ENCODE measurements at regions not wholly inside any gene's neighbourhood (a gene's known extent, or its start where the extent isn't known, plus 50 kb on each side); places are given as distances from the start of the nearest gene placed in this dataset.

DNA sequence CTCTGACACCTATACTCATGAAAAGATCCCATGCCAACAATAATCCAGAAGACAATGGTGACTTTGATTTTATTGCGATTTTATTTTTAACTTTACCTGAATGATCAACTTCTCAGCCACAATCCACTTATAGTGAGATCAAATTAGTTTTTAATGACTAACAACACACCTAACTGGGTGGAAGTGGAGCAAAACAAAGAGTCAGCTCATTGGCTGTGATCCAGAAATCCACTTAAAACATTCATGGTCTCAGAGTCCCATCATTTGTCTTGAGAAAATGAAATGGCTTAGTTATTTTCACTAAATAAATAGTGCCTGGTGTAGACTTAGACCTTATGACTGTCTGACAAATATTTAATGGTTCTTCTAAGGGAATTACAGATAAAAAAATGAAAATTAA is 1177.8 kb downstream of the NLGN4Y start:
- WGBS, 2 donors: 92 to 100% methylated on average over 1 of the region's 1 CpG
- DNase-seq (no peak), ATAC-seq (no peak)
- intact Hi-C loops (cut with DNase I): no loop called here
- Histone ChIP-seq H3K4me3 (no peak overlapping the region), H3K27ac (no peak overlapping the region), H3K36me3 (no peaks in the 10 kb centered on the region), H3K27me3 (no peaks in the 10 kb centered on the region), H3K9me3 (no peaks in the 10 kb centered on the region), H3K4me1 (no peaks in the 10 kb centered on the region)
- TF ChIP-seq CTCF (IDR thresholded peaks at IDR 0.05): no peak

DNA sequence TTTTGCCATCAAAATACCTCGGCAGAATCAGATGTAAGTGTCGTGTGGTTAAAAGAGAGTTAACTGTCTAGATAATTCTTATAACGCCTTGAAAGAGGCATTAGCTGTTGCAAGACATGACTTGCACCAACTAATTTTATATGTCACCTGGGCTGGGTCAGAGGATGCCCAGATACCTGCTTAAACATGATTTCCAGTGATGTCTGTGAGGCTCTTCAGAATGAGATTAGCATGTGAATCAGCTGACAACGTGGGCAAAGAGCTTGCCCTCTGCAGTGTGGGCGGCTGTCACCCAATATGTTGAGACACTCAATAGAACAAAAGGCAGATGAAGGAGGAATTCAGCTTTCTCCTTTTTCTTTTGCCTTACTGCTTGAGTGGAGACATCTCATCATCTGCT is 1180.6 kb downstream of the NLGN4Y start:
- no peak overlapping the region for H3K4me3 ChIP-seq
- no peaks in the 10 kb centered on the region for H3K27me3 ChIP-seq
- no peak overlapping the region for H3K27ac ChIP-seq
- H3K4me1 ChIP-seq: no peaks in the 10 kb centered on the region
- no peaks in the 10 kb centered on the region for H3K36me3 ChIP-seq
- DNase-seq (no peak), ATAC-seq (no peak)
- 63 to 65% methylated on average over 5 of the region's 5 CpGs for WGBS, 2 donors
- H3K9me3 ChIP-seq: no peaks in the 10 kb centered on the region
- no peak for TF ChIP-seq CTCF (IDR thresholded peaks at IDR 0.05)
- intact Hi-C loops (cut with DNase I): no loop called here

DNA sequence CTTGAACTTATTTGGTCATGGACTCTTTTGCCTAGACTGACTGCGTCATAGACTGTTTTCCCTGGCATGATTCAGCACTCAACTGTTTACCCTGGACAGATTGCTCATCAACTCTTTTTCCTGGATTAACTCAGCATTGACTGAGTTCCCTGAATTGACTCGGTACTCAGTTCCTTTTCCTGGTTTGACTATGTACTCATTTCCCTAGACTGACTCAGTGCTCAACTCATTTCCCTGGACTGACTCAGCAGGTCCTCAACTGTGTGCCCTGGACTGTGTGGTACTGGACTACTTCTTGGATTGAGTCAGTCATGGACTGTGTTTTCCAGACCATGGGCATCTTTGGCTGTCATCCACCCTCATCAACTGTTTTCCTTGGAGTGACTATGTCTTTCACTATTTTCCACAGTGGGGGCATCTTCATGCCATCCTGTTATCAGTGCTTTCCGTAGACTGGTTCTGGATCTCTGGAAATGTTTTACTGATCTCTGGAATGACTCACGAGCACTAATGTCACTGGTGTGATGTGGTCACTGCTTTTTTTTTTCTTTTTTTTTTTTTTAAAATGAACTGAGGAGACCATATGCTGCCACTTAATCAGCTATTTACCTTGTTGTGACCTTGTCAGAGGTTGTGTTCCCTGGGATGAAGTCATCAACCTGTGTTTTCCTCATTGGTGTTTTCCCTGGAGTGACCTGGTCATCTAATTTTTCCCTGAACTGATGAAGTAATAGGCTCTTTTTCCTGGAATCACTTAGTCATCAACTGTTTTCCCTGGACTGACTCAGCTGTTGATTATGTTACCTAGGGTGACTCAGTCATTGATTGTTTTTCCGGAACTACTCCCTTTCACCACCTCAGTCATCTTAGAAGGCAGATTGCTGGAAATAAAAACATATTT is 1225.5 kb downstream of the NLGN4Y start:
- no peak overlapping the region for H3K27ac ChIP-seq
- WGBS, 2 donors: 41 to 63% methylated on average over 5 of the region's 5 CpGs

GRCh38 chrY:15751001-15751400 is 1226.7 kb downstream of the NLGN4Y start:
- intact Hi-C loops (cut with DNase I): no loop called here
- no peak for ATAC-seq
- no peak overlapping the region for H3K27ac ChIP-seq
- H3K27me3 ChIP-seq: no peaks in the 10 kb centered on the region
- WGBS, 2 donors: 59 to 67% methylated on average over 2 of the region's 2 CpGs
- no peaks in the 10 kb centered on the region for H3K9me3 ChIP-seq
- no peak for TF ChIP-seq CTCF (IDR thresholded peaks at IDR 0.05)
- H3K36me3 ChIP-seq: no peaks in the 10 kb centered on the region
- DNase-seq: no peak
- H3K4me1 ChIP-seq: no peaks in the 10 kb centered on the region
- no peak overlapping the region for H3K4me3 ChIP-seq

More for the DNA sequence above, 1225.5 kb downstream of the NLGN4Y start:
- no peak for TF ChIP-seq CTCF (IDR thresholded peaks at IDR 0.05)
- H3K36me3 ChIP-seq: no peaks in the 10 kb centered on the region
- intact Hi-C loops (cut with DNase I): no loop called here
- no peaks in the 10 kb centered on the region for H3K4me1 ChIP-seq
- DNase-seq (no peak), ATAC-seq (peak in 1 of 8 donors; percentile 38)
- no peaks in the 10 kb centered on the region for H3K27me3 ChIP-seq
- H3K9me3 ChIP-seq: no peaks in the 10 kb centered on the region
- H3K4me3 ChIP-seq: no peak overlapping the region

Measured in heart right ventricle (tissue), 16 donors.